CD4-positive, alpha-beta T cell (primary cell): ENCODE measurements at regions not wholly inside any gene's neighbourhood (a gene's known extent, or its start where the extent isn't known, plus 50 kb on each side); places are given as distances from the start of the nearest gene placed in this dataset.
"Not testable (repeated sequence)": the region's sequence is repeated elsewhere in the genome, so short reads cannot be mapped to it uniquely, and the experiment has no call there.

Experiments
- ATAC-seq: fragments of 200-7000 bp; cut with Tn5 transposase; one replicate; pipeline ENCODE4 v1.10.0; 2022; ENCODE audit warnings: mild to moderate bottlenecking; ENCODE audit not compliant: poor library complexity
- CTCF ChIA-PET: fragments of 350-600 bp; sonication (Branson Sonifier 250); formaldehyde crosslinking; loops from one replicate; lab custom pipeline; 2021; ENCODE audit warnings: antibody characterized with exemption, inconsistent platforms; lab: Charles Lee
- POLR2A ChIA-PET: fragments of 350-600 bp; sonication (Branson Sonifier 250); formaldehyde crosslinking; loops from one replicate; lab custom pipeline; 2021; ENCODE audit warnings: antibody characterized with exemption, inconsistent platforms; lab: Charles Lee
- DNase-seq, 14 experiments: peaks; one replicate each; pipeline ENCODE4 v3.0.0-alpha.2; 2013 to 2020; ENCODE audit warnings: mixed read lengths in 2 of 14
- H3K27ac ChIP-seq, 2 donors: one replicate each; pipeline versions ENCODE4 v1.5.1 to v1.7.0; 2013; ENCODE audit warnings: low read length in 2 of 2, low read depth in 1 of 2, mild to moderate bottlenecking in 1 of 2
- H3K27me3 ChIP-seq, 2 experiments: 1 replicate in 1 of 2; 2 replicates in 1 of 2; pipeline versions ENCODE4 v1.6.1 to v1.7.0; 2013; ENCODE audit warnings: low read length in 2 of 2, control low read depth in 1 of 2, mild to moderate bottlenecking in 1 of 2, moderate library complexity in 1 of 2; ENCODE audit not compliant: insufficient read depth in 2 of 2, control insufficient read depth in 1 of 2
- H3K36me3 ChIP-seq: one replicate; pipeline ENCODE4 v1.6.1; 2013; ENCODE audit warnings: low read length, control low read depth; ENCODE audit not compliant: insufficient read depth
- H3K4me1 ChIP-seq: one replicate; pipeline ENCODE4 v1.6.1; 2013; ENCODE audit warnings: low read length, control low read depth; ENCODE audit not compliant: insufficient read depth
- H3K4me3 ChIP-seq: one replicate; pipeline ENCODE4 v1.5.1; 2013; ENCODE audit warnings: mild to moderate bottlenecking, low read length, moderate library complexity
- H3K9me3 ChIP-seq, 2 experiments: 1 replicate in 1 of 2; 2 replicates in 1 of 2; pipeline versions ENCODE4 v1.6.1 to v1.7.0; 2013; ENCODE audit warnings: low read length in 2 of 2, mild to moderate bottlenecking in 2 of 2, control low read depth in 1 of 2, moderate library complexity in 1 of 2; ENCODE audit not compliant: control insufficient read depth in 1 of 2, insufficient read depth in 1 of 2
- H3K27ac Mint-ChIP-seq: one replicate; pipeline ENCODE4 v1.8.0; 2020; ENCODE audit warnings: mixed read lengths
- H3K27me3 Mint-ChIP-seq: one replicate; pipeline ENCODE4 v1.8.0; 2021; ENCODE audit warnings: mixed read lengths
- H3K36me3 Mint-ChIP-seq: one replicate; pipeline ENCODE4 v1.8.0; 2021; ENCODE audit warnings: low read depth, mixed read lengths
- H3K4me1 Mint-ChIP-seq: one replicate; pipeline ENCODE4 v1.8.0; 2021; ENCODE audit warnings: low read depth, mixed read lengths
- H3K4me3 Mint-ChIP-seq: one replicate; pipeline ENCODE4 v1.8.0; 2020; ENCODE audit warnings: mild to moderate bottlenecking, mixed read lengths
- H3K9me3 Mint-ChIP-seq: one replicate; pipeline ENCODE4 v1.8.0; 2020; ENCODE audit warnings: mixed read lengths
- intact Hi-C, 2 experiments: fragments of 100-400 bp; cut with DNase I in 1 of 2; cut with micrococcal nuclease in 1 of 2; formaldehyde crosslinking; loops; one replicate each; pipeline versions ENCODE4 v1.15.1 to v1.9.0; 2023 to 2025; cut with DNase I, micrococcal nuclease
- TF ChIP-seq, protein P1 (sequence below): fragments of 200-600 bp; IDR thresholded peaks from one replicate; pipeline ENCODE4 v1.8.0; 2022; ENCODE audit warnings: antibody characterized with exemption, mild to moderate bottlenecking

DNA sequence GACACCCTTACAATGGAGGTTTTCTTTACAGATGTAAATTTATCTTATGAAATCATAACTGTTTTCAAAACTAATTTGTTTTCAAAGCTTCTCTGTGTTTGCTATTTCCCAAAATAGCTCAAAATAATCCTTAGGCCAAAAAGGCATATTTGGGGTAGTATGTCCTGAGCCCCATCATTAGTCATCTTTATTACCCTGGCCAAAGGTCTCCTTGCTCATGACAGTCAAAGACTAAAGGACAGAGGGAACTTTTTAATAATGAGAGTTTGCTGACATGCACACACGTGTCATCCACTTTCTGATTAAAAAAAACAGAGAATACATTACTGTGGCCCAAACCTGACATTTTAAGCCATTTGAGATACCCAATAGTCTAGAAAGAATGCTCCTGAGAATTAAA, 221.9 kb upstream of the DUSP10 start:
- Histone ChIP-seq H3K4me1 (no peaks in the 10 kb centered on the region), H3K9me3 (no peaks in the 10 kb centered on the region), H3K27ac (no peak overlapping the region), H3K36me3 (no peaks in the 10 kb centered on the region), H3K27me3 (no peaks in the 10 kb centered on the region), H3K4me3 (no peak overlapping the region)
- TF ChIP-seq, protein P1, sequence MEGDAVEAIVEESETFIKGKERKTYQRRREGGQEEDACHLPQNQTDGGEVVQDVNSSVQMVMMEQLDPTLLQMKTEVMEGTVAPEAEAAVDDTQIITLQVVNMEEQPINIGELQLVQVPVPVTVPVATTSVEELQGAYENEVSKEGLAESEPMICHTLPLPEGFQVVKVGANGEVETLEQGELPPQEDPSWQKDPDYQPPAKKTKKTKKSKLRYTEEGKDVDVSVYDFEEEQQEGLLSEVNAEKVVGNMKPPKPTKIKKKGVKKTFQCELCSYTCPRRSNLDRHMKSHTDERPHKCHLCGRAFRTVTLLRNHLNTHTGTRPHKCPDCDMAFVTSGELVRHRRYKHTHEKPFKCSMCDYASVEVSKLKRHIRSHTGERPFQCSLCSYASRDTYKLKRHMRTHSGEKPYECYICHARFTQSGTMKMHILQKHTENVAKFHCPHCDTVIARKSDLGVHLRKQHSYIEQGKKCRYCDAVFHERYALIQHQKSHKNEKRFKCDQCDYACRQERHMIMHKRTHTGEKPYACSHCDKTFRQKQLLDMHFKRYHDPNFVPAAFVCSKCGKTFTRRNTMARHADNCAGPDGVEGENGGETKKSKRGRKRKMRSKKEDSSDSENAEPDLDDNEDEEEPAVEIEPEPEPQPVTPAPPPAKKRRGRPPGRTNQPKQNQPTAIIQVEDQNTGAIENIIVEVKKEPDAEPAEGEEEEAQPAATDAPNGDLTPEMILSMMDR: no peak
- Mint-ChIP-seq H3K27ac (no peak overlapping the region), H3K27me3 (no peaks in the 10 kb centered on the region), H3K9me3 (no peaks in the 10 kb centered on the region), H3K4me3 (no peak overlapping the region), H3K36me3 (no peaks in the 10 kb centered on the region), H3K4me1 (peaks cover 8% of the 10 kb centered on the region)
- ATAC-seq: no peak
- no peak for DNase-seq
- intact Hi-C loops: no loop called here
- ChIA-PET POLR2A (no interaction called here), CTCF (interaction anchor here (0.7 kb wide), 1 partner anchor 491 kb away, joined by 3 read pairs; no protein-coding TSS in a partner anchor)

DNA sequence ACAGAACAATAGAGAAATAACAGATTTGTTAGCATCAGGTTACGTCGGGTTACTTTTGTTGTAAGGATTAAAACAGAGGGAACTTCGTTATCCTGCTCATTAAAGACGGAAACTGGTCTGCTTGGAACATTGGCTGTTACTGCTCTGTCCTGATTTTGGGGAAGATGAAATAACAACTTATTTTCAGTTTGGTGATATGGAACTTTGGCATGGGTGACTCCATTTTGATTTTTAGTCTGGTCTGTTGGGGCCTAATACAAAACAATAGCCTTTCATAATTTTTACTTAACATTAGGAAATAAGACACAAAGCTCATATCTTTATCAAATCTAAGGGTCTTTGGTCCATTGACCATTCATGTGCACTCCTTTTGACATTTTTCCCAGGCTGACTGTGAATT, 220.5 kb upstream of the DUSP10 start:
- H3K36me3 ChIP-seq: no peaks in the 10 kb centered on the region
- ChIA-PET POLR2A (no interaction called here), CTCF (interaction anchor here (1.5 kb wide), 1 partner anchor 17 kb away, joined by 3 read pairs; no protein-coding TSS in a partner anchor)
- no peaks in the 10 kb centered on the region for H3K27me3 ChIP-seq
- Mint-ChIP-seq H3K27me3 (no peaks in the 10 kb centered on the region), H3K9me3 (no peaks in the 10 kb centered on the region), H3K36me3 (no peaks in the 10 kb centered on the region), H3K27ac (no peak overlapping the region), H3K4me1 (peaks cover 8% of the 10 kb centered on the region), H3K4me3 (no peak overlapping the region)
- H3K9me3 ChIP-seq: no peaks in the 10 kb centered on the region
- DNase-seq: no peak
- H3K27ac ChIP-seq: no peak overlapping the region
- no peaks in the 10 kb centered on the region for H3K4me1 ChIP-seq
- TF ChIP-seq, protein P1: no peak
- intact Hi-C loops: no loop called here
- ATAC-seq: no peak
- H3K4me3 ChIP-seq: no peak overlapping the region

DNA sequence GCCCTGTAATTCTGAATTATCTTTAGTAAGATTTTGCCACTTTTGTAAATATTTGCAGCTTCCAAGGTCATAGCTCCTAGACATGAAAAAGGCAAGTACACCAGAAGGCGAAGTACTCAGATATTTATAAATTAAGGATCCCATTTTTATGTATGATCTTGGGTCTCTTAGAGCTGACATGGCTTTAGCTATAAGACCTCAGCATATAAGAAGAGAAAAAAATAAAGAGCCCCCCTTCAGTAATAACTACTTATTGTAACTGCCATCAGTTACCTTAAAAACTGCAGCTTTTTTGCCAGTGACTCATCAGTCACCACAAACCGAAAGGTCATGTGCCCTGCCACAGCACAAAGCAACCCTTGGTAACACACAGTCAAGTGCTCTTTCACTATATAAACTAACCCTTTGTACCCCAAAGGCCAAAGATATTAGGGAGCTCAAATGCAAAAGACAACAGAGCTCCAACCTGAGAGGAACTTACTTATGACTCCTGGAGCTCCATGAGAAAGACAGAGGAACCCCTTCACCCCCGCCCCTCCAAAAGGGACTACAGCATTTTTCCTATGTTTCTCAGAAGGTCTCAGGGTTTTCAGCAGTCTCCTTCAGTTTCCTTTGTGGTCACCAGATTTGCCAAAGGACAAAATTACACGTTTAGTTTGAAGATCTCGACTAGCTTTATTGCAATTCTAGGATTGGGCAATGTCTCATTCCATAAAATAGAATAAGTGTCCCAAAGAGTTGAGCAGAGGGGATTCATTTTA, 219.8 kb upstream of the DUSP10 start:
- intact Hi-C loops: no loop called here

DNA sequence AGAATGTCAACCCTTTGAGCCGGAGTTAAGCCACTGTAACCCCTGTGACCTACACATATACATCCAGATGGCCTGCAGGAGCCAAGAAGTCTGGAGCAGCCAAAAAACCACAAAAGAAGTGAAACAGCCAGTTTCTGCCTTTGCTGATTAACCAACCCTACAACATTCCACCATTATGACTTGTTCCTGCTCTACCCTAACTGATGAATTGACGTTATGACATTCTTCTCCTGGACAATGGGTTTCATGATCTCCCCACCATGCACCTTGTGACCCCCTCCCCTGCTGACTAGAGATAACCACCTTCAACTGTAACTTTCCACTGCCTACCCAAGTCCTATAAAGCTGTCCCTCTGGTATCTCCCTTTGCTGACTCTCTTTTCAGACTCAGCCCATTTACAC, 216.3 kb upstream of the DUSP10 start:
- H3K4me3 ChIP-seq, H3K4me1 Mint-ChIP-seq, intact Hi-C loops, H3K27me3 ChIP-seq, H3K27ac ChIP-seq, H3K4me3 Mint-ChIP-seq, POLR2A ChIA-PET, DNase-seq, H3K27ac Mint-ChIP-seq, ATAC-seq, H3K9me3 Mint-ChIP-seq, H3K9me3 ChIP-seq, H3K27me3 Mint-ChIP-seq, CTCF ChIA-PET, H3K36me3 Mint-ChIP-seq, H3K4me1 ChIP-seq, H3K36me3 ChIP-seq: not testable (repeated sequence)

More for the DNA sequence above, 219.8 kb upstream of the DUSP10 start:
- Histone ChIP-seq H3K27ac (no peak overlapping the region), H3K9me3 (no peaks in the 10 kb centered on the region), H3K27me3 (no peaks in the 10 kb centered on the region), H3K4me1 (no peaks in the 10 kb centered on the region), H3K36me3 (no peaks in the 10 kb centered on the region), H3K4me3 (no peak overlapping the region)
- Mint-ChIP-seq H3K9me3 (no peaks in the 10 kb centered on the region), H3K27me3 (no peaks in the 10 kb centered on the region), H3K4me3 (no peak overlapping the region), H3K36me3 (no peaks in the 10 kb centered on the region), H3K27ac (no peak overlapping the region), H3K4me1 (peaks cover 8% of the 10 kb centered on the region)
- TF ChIP-seq, protein P1: no peak
- DNase-seq (peak in 6 of 14 experiments; percentile 15 to 39 (median 26)), ATAC-seq (no peak)
- ChIA-PET POLR2A (no interaction called here), CTCF (interaction anchor here (1.5 kb wide), 1 partner anchor 18 kb away, joined by 3 read pairs; no protein-coding TSS in a partner anchor)

DNA sequence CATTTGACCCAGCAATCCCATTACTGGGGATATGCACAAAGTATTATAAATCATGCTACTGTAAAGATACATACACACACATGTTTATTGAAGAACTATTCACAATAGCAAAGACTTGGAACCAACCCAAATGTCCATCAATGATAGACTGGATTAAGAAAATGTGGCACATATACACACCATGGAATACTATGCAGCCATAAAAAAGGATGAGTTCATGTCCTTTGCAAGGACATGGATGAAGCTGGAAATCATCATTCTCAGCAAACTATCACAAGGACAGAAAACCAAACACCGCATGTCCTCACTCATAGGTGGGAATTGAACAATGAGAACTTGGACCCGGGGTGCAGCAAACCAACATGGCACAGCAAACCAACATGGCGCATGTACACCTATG, 215.5 kb upstream of the DUSP10 start:
- ATAC-seq, H3K36me3 Mint-ChIP-seq, H3K4me3 ChIP-seq: not testable (repeated sequence)

More for the DNA sequence above, 215.5 kb upstream of the DUSP10 start:
- H3K4me1 Mint-ChIP-seq, H3K27ac Mint-ChIP-seq, DNase-seq, intact Hi-C loops, H3K4me3 Mint-ChIP-seq, H3K27me3 ChIP-seq, H3K27me3 Mint-ChIP-seq, H3K4me1 ChIP-seq, CTCF ChIA-PET, H3K36me3 ChIP-seq, POLR2A ChIA-PET, H3K9me3 ChIP-seq, H3K9me3 Mint-ChIP-seq, H3K27ac ChIP-seq: not testable (repeated sequence)
